HG02943 (cell line): ENCODE measurements at regions not wholly inside any gene's neighbourhood (a gene's known extent, or its start where the extent isn't known, plus 50 kb on each side); places are given as distances from the start of the nearest gene placed in this dataset.
"Not testable (repeated sequence)": the region's sequence is repeated elsewhere in the genome, so short reads cannot be mapped to it uniquely, and the experiment has no call there.

Experiments
- ATAC-seq: cut with Tn5 transposase; IDR thresholded peaks from one replicate; pipeline ENCODE4 v1.9.1; 2021; ENCODE audit warnings: mild to moderate bottlenecking, low read depth, moderate library complexity; ENCODE audit not compliant: unreplicated experiment

DNA sequence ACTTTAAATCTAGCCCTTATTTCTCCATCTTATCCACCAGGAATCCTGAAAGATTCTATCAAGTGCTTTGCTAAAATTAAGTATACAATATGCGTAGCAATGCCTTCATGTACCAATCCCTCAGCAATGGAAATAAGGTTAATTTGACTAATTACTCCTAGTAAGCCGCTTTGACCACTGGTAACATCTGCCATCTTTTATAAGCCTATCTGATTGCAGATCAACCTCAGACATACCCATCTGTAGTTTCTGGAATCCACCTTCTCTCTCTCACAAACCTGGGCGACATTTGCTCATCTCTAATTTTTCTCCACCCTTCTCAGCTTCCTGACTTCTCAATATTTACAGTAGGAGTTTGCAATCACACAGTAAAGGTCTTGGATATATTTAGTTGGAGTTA, 138.8 kb upstream of the CRHR1 start:
- no peak for ATAC-seq

DNA sequence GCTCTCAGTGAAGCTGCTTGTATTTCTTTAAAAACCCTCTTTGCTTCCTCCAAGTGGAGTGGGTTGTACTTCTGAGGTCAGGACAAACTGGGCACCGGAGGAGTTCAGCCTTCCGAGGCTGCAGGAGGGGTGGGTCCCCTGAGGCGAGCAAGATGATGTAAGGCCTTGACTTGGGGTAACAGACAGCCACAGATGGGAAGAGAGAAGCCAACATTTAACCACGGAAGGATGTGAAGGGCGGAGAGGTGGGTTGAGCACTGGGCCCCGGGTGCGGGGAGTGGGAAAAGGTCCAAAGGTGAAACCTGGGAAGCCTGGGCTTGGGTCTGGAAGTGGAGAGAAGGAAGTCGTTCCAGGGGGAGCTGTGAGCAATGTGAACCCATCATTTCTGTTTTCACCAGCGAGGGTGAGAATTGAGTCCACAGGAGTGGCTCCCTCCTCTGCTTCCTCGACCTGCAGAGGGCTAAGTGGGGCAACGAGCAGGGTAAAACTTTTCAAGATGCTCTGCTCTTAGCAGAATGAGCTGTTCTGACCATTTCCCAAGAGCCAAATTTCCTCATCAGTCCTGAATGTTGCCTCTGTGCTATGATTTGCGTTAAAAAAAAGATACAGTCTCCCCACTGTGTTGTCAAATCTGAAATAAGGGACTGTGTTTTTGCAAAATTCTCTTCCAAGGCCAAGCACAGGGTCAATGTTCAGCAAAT, 137.7 kb upstream of the CRHR1 start:
- no peak for ATAC-seq

DNA sequence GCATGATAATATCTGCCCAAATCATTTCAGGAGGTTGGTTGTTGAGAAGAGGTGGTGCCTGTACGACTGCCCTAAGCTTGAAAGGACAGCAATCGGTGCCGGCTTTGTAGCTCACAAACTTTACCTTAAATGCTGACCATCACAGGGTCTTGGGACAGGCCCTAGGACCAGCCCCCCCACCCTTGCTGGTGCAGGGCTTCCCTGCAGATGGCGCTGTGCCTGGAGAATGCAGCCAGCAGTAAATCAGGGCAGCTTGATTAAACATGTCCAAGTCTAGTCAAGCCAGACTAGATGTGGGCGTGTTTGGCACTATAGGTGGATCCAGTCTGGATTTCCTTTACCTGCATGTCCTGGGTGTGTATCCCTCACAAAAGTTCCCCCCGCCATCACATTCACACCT, 135.5 kb upstream of the CRHR1 start:
- no peak for ATAC-seq

- no peak for ATAC-seq
Measured at GRCh38 chr17:45649796-45650195, 134.3 kb upstream of the CRHR1 start.

DNA sequence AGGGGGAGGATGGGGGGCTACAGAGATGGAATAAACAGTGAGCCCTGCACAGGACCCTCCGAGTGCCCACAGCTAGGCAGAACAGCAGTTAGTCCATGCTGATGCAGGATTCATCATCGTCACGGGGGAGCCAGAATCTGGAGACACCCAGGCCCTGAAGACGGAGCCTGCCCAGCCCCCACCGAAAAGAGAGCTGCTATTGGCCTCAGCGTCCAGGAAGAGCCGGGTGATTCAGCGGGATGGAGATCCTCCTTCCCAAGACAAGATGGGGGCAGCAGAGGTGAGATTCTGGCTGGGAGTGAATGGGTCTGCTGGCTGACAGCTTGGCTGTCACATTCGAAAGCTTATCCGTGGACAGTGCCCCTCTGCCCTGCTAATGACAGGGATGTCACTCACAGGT, 133.6 kb upstream of the CRHR1 start:
- no peak for ATAC-seq

DNA sequence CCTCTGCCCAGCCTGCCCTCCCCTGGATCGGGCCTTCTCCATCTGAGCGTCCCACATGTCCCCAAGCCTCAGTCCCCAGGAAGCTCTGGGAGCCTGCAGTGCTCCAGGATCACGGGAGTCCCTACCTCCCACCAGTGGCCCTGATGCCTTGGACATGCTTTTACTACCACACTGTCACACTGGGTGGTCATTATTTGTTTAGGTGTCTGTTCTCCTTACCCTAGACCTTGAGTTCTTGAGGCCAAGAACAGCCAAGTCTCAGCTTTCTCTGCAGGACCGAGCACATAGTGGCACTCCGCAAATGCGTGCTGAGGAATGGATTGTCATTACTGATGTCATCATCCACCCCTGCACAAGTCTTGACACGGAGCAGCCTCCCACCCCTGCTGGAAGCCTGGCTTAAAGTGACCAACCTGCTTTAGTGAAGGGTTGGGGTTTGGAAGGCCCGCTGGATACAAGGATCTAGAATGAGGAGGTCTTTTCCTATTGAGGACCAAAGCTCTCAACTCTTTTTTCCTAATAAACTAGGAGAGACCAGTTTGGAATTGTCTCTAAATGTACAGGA, 132.9 kb upstream of the CRHR1 start:
- ATAC-seq = no peak

DNA sequence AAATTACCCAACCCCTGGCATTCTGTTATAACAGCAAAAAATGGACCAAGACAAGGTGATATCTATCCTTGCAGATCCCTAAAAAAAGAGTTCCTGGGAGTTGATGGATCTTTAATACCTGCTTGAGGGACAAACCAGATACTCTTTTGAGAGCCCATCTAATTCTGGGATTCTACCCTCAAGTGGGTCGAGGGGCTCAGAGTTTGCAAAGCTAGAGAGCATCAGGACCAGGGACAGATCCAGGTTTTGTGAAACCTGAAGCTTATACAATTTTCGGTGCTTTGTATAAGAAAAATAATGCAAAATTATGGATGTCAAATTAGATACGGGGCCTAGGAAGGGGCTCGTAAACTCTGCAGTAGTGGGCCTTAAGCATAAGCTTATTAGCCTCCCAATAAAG, 130.5 kb upstream of the CRHR1 start:
- no peak for ATAC-seq

- ATAC-seq = no peak
Measured at GRCh38 chr17:45656527-45657181, 127.5 kb upstream of the CRHR1 start.

DNA sequence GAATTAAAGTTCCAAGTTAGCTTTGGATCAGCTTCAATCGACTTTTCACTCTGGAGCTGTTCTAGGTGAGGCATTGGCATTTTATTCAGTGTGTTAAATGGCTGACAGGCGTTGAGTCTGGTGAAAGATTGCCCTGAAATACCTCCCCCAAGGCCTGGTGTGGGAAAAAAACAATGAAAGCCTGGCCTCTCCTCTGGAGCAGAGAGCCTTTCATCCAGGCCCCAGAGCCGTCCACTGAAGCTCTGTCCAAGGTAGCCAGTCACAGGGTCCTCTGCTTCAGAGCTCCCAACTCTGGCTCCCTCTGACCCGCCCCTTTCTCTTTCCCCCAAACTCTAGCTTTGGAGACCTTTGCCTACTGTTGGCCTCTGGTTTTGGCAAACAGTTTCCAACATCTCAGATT, 123.6 kb upstream of the CRHR1 start:
- no peak for ATAC-seq

DNA sequence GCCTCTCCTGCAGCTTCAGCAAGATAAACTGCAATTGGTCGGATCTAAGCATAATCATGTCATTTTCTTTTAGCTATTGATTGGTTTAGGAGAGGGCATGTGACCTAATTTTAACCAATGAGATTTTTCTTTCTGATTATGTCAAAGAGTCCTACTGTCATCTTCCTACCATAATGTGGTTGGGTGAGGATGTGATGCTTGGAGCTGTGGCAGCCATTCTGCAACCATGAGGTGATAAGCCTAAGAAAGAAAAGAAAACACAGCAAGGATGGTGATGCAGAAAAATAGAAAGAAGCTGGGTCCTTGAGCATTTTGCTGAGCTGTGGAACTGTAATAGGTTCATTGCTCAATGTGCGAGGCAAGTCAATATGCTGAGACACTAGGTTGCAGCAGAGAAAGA, 121.7 kb upstream of the CRHR1 start:
- ATAC-seq = no peak

- no peak for ATAC-seq
Measured at GRCh38 chr17:45663772-45664171, 120.3 kb upstream of the CRHR1 start.

GRCh38 chr17:45664921-45665320, 119.2 kb upstream of the CRHR1 start:
- no peak for ATAC-seq

DNA sequence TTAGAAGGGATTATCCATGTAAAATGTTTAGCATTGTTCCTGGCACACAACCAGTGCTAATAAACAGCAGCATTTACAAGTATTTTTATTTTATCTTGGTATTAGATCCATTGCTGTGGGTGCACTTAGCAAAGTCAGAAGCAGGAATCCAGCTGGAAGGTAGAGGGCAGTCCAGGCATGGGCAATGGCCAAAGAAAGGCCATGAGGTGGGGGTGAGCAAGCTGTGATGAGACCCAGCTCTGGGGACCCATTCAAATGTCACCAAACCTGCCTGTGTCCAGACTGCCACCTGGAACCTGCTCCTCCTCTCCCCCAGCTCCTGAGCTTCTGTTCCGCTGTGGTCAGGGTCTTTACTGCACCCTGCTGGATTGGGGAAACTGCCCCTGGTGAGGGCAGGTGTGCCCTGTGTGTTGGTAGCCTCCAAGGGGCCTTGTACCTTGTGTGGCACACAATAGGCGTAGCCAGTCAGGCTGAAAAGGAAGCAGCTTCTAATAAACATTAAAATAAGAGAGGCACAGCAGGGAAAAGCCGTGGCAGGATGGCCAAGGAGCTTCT, 118.0 kb upstream of the CRHR1 start:
- no peak for ATAC-seq

- ATAC-seq = no peak
Measured at GRCh38 chr17:45666641-45667040, 117.5 kb upstream of the CRHR1 start.

DNA sequence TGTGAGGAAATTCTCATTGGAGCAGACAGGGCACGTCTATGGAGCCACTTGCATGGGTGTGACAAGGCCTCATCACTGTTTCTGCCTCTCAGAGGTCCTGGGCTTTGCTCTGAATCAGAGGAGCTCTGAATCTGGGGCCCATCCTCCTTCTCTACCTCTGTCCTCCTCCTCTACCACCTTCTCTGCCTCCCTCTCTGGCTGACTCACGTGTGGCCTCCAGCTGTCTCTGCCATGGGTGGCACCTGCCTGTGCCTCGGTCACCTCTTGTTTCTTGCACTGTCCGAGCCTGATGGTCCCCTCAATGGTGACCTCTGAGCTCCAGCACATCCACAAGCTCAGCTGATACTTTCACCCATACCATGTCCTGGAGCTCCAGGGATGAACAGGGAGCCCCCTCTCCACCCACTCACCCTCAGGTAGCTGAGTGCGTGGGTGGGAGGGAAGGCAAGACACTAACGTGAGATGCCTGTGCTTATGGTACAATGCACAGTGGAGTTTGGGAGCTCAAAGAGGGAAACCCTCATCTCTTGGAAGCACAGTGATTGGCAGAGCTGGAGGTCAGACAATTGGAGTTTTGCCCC, 116.4 kb upstream of the CRHR1 start:
- ATAC-seq = no peak

DNA sequence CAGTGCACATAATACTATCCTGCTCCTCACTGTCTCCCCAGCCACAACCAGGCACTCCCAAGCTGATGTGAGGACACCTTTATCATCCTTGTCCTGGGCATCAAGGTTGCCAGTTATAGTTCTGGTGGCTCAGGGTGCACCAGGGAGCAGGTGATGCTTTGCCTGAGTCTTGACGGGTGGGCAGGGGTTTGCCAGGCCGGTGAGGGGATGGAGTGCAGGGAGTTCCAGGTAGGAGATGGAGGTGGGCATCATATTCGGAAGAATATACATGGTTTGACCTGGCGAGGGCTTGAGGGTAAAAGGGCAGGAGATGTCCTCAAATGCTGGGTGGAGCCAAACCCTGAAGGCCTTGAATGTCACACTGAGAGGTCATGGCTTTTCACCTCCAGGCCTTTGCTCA, 115.8 kb upstream of the CRHR1 start:
- no peak for ATAC-seq

- no peak for ATAC-seq
Measured at GRCh38 chr17:45672301-45672700, 111.8 kb upstream of the CRHR1 start.

DNA sequence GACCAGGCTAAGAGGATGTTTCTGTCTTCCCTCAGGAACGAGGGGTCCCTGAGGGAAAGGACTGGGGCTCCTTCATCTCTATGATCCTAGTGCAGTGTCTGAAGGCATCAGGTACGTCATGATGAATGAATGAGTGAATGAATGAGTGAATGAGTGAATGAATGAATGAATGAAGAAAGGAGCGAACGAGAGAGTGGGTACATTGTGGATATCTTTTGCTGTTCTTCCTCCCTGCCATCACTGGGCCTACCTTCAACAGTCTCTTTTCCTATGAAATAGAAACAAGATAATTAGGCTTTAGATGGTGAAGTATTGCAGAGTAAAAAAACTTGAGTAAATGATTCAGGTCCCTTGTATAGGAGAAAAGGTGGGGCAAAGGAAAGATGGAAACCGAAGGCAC, 111.3 kb upstream of the CRHR1 start:
- ATAC-seq = no peak

DNA sequence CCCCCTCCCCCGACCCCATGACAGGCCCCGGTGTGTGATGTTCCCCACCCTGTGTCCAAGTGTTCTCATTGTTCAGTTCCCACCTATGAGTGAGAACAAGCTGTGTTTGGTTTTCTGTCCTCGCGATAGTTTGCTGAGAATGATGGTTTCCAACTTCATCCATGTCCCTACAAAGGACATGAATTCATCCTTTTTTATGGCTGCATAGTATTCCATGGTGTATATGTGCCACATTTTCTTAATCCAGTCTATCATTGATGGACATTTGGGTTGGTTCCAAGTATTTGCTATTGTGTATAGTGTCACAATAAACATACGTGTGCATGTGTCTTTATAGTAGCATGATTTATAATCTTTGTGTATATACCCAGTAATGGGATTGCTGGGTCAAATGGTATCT, 110.4 kb upstream of the CRHR1 start:
- not testable (repeated sequence) for ATAC-seq

DNA sequence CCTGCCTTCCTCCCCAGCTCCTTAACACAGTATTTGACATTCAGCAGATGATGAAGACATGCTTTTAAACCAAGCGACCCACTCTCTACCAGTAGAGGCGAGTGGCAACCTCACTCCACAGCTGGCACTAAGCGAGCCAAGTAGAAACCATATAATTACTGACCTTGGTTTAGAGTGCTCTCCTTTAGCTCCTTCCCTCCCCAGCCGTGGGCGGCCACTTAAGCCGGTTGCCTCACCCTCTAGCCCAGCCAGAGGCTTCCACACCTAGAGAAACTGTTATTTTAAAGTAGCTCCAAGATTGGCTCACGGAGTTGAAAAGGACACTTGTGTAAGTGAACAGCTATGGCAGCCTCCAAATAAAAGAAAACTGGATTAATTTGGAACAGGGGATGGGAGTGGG, 109.1 kb upstream of the CRHR1 start:
- ATAC-seq = no peak

DNA sequence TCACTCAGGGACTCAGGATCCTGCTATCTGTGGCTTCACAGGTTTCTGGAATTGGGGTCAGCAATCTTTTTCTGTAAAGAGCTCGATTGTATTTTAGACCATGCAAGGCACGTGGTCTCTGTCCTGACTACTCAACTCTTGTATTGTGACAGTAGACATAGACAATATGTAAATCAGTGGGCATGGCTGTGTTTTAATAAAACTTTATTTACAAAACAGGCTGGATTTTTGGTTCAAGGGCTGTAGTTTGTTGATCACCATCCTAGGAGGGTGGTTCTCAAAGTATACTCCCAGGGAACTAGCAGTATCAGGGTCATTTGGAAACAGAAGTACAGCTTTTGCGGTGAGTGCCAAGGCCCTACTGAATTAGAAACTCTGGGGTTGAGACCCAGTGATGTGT, 108.2 kb upstream of the CRHR1 start:
- ATAC-seq = no peak

DNA sequence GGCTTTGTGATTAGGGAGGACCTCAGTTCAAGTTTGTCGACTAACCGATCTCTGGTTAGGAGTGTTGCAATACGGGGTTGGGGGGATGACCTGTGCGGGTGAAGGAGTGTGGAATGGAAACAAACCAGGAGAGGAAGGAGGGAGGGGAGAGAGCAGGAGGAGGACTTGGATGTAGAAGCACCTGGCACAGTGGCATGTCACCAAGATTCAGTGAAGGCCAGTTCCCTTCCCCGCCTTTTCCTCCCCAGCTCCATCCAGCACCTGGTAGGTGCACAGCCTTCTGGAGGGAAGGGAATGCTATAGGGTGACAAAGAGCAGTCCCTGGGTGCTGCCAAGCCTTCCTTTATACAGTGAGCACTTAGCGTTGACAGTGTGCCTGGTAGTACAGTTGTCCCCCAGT, 107.4 kb upstream of the CRHR1 start:
- no peak for ATAC-seq
